ENCODE measurements at regions not wholly inside any gene's neighbourhood (a gene's known extent, or its start where the extent isn't known, plus 50 kb on each side); places are given as distances from the start of the nearest gene placed in this dataset.
"Not testable (repeated sequence)": the region's sequence is repeated elsewhere in the genome, so short reads cannot be mapped to it uniquely, and the experiment has no call there.

- no peak for DNase-seq
Measured at GRCh38 chr1:189686288-189686687, 791.4 kb downstream of the BRINP3 start.

DNA sequence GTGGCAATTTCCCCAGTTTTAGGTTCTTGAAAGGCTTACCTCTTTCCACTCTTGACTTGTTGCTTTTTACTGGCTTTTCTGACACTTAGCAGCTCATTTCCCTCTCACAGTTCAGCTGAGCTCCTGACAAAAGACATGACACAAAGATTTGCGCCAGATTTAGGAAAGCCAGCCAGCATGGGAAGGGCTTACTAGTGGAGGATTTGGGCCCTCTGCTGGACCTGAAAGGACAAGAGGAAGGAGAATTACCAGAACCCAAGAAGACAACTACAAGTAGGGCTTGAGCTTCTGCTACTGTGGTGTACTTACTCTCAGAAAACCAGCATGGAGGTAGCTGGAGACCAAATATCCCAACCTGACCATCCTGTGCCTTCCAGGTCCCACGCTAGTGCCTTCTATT is 784.5 kb downstream of the BRINP3 start:
- no peak for DNase-seq

DNA sequence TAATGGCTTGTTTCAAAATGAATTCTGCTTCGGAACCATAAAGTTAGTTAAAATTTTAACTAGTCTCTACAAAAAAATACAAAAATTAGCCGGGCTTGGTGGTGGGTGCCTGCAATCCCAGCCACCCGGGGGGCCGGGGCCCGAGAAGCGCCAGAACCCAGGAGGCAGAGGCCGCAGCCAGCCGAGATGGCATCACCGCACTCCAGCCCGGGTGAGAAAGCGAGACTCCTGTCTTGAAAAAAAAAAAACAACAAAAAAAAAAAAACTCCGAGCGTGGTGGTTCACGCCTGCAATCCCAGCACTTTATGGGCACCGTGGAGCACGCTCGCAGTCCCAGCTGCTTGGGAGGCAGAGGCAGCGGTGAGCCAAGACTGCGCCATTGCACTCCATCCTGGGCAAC is 781.4 kb downstream of the BRINP3 start:
- no peak for DNase-seq

- DNase-seq, result peak in 1 of 51 donors; percentile 1
Measured at GRCh38 chr1:189697113-189697512, 780.6 kb downstream of the BRINP3 start.

GRCh38 chr1:189701606-189702005 is 776.1 kb downstream of the BRINP3 start:
- DNase-seq, result no peak

DNA sequence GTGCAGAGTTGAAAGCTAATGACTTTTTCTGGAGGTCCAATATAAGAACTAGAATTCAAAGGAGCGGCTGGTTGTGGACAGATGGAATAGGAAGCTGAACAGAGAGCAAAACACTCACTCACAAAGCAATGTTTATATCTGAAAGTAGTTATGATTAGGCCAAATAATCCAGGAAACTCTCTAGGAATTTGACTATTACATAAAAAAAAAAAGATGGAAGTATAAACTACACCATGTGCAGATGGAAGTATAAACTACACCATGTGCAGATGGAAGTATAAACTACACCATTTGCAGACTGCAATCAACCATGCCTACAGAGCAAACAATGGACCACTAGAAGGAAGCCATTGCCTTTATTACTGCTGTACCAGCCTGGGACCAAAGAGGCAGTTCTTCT is 771.1 kb downstream of the BRINP3 start:
- no peak for DNase-seq

DNA sequence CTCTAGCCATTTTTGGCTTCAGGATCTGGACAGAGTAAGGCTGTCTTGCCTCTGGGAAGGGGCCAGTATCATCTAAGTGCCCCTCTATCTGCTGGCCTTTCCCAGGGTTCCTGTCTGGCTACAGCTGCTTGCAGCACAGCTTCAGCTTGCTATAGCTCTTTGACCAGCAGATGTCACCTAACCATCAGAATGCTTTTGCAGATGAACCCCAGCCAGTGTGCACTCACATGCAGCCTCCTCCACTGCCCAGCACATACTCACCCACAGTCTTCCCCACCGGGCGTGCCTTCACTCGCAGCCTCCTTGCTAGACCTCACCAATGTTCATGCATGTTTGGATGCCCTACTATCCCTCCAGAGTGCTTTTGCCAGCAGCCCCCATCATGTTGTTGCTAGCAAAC is 769.0 kb downstream of the BRINP3 start:
- no peak for DNase-seq

- DNase-seq, result not testable (repeated sequence)
Measured at GRCh38 chr1:189718147-189718795, 759.4 kb downstream of the BRINP3 start.

GRCh38 chr1:189726806-189727205 is 750.9 kb downstream of the BRINP3 start:
- no peak for DNase-seq

DNA sequence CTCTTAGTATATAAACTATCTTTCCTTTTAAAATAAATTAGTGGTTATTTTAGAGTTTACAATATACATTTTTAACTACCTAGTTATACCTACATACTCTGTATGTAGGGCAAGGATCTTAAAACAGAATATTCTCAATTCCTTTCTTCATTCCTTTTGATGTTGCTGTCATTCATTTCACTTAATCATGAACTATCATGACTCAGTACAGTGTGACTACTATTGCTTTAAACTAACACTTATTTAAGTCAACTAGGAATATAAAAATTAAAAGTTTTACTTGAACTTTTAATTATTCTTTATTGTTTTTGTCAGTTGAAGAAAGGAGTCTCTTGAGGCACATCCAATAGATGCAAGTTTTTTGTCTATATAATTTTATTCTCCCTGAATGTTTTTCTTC is 726.4 kb downstream of the BRINP3 start:
- no peak for DNase-seq

- DNase-seq, result no peak
Measured at GRCh38 chr1:189752461-189752995, 725.1 kb downstream of the BRINP3 start.

GRCh38 chr1:189755100-189755499 is 722.6 kb downstream of the BRINP3 start:
- DNase-seq, result not testable (repeated sequence)

DNA sequence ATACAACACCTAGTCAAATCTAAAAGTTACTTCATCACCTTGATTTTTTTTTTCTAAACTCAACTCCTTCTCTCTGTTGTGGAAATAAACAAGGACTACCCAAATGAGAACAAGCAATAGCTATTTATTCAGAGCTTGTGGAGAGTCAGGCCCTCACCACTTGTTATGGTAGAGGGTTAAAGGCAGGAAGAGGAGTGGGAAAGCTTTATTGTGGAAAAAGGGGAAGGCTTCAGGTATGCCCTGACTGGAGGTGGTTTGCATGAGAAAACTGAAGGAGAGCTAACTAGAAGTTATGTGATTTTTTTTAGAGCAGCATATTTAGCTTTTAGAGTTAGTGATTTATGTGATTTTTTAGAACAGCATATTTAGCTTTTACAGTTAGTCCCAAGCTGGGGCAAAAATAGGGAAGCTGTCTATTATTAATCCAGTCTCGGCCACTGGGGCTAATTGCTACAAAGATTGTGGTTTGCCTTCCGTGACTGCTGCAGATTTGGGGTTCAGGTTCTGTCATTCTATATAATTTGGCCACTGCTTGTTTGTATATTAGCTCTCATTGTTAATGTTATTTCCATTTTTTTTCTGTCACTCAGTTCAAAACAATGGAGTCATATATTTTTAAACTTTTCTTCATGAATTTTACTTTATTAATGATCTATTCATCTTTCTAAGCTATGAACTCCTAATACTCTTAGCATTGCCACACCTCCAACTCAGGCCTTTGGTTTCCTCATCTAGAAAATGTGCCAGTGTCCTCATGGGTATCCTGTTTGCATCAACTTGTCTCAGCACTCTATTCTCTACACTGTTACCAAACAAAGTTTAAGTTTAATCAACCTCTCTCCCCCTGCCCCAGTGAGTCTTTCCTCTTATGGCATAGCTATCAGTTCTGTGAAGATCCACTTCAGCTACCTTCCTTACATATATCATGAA is 713.0 kb downstream of the BRINP3 start:
- DNase-seq, result no peak

DNA sequence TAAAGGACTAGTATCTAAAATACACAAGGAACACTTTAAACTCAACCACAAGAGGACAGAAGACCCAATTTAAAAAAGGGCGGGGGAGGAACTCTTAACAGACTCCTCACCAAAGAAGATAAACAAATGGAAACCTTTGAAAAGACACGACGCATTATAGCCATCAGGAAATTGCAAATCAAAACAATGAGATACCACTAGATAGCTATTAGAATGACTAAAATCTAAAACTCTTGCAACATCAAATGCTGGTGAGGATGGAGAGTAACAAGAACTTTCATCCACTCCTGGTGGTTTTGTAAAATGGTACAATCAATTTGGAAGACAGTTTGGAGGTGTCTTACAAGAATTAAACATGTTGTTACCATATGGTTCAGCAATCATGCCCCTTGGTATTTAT is 708.2 kb downstream of the BRINP3 start:
- no peak for DNase-seq

- DNase-seq, result no peak
Measured at GRCh38 chr1:189774721-189775287, 702.9 kb downstream of the BRINP3 start.

DNA sequence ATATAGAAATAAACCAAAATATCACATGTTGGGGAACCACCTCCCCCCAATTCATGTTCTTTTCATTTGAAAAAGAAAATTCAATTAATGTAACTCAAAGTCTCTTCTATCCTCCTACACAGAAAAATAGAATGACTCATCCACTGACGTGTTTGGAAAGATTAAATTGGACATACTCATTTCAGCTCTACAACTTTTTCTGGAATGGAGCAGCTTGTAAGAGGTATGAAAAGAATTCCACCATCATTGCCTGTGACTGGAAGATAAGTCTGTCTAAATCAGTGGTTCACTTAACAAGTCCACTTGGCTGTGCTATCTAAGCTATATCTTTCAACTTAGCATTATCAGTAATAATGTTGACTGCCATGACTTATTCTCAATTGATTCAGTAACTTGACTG is 702.3 kb downstream of the BRINP3 start:
- DNase-seq, result no peak

- DNase-seq, result no peak
Measured at GRCh38 chr1:189779034-189779433, 698.6 kb downstream of the BRINP3 start.

DNA sequence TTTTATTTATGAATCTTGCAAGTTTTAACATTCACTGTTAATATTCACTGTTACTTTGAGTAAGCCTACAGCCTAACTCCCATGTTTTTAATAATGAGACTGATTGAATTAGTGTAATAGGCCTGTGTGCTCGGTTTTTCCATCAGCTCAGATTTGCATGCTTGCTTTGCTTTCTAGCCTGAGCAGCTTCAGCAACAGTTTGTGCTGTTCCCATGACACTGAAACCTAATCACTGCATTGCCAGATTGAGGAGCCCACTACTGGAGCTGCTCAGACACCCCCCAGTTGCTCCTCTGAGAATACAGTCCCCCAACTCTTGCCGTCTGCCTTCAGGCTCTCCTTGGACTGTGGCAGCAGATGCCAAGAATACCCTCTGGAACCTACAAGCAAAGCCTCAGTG is 695.4 kb downstream of the BRINP3 start:
- no peak for DNase-seq

GRCh38 chr1:189783456-189783855 is 694.2 kb downstream of the BRINP3 start:
- no peak for DNase-seq

- DNase-seq, result no peak
Measured at GRCh38 chr1:189786761-189787160, 690.9 kb downstream of the BRINP3 start.

- peak in 7 of 51 donors; percentile 1 to 21 (median 4) for DNase-seq
Measured at GRCh38 chr1:189787201-189787600, 690.5 kb downstream of the BRINP3 start.

DNA sequence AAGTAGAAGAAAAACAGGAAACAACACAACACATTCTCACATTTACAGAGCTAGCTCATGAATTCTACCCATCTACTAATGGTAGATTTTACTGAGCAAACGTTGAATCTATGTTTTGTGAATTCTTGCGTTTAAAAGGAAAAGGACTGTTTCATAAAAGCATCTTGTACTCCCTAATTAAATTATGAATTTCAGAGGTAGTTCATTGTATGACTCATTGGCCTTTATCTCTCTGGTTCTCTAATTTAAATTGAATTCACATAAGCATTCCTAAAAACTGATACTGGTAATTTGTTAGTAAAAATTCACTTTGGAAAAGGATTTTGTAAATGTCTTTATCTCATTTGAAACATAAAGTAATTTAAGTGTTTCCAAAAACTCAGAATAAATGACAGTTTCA is 687.3 kb downstream of the BRINP3 start:
- no peak for DNase-seq
